22Rv1 (cell line): ENCODE measurements at regions not wholly inside any gene's neighbourhood (a gene's known extent, or its start where the extent isn't known, plus 50 kb on each side); places are given as distances from the start of the nearest gene placed in this dataset.

Source experiments
- CTCF ChIP-seq: fragments of 450-650 bp; IDR thresholded peaks from 2 replicates; pipeline ENCODE4 v1.5.1; 2017; ENCODE audit warnings: mild to moderate bottlenecking
- ZFX ChIP-seq: fragments of 450-650 bp; IDR thresholded peaks from 2 replicates; pipeline ENCODE4 v1.6.1; 2017; ENCODE audit warnings: antibody characterized with exemption, borderline replicate concordance

- TF ChIP-seq CTCF (no peak), ZFX (no peak)
Observed at GRCh38 chr18:56127322-56128099, 510.9 kb downstream of the TXNL1 start.
